NCI-H146 treated with DMSO at 0.1 percent for 48 hours (cell line): ENCODE measurements at regions not wholly inside any gene's neighbourhood (a gene's known extent, or its start where the extent isn't known, plus 50 kb on each side); places are given as distances from the start of the nearest gene placed in this dataset.

ENCODE experiments used
- DNase-seq: peaks from one replicate; lab custom pipeline; 2025; ENCODE audit not compliant: unreplicated experiment; lab: John Stamatoyannopoulos, UW

DNA sequence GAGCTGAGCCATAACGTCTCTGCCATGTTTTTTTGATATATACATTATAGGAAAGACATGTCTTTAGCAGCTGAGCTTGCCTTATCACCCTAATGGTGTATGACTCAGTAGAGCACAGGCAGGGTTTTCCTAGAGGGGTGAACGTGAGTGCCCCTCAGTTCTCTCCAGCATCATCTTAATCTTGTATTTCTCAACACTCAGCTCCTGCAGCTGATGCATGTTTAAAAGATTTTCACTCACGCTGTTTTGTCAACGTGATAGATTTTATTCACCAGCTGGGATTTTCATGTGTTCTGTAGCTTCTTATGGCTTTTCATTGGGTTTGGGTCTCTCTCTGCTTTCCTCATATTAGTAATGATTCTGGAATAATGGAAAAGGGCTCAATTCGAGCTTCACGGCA, 186.0 kb upstream of the PMFBP1 start:
- DNase-seq, result no peak

DNA sequence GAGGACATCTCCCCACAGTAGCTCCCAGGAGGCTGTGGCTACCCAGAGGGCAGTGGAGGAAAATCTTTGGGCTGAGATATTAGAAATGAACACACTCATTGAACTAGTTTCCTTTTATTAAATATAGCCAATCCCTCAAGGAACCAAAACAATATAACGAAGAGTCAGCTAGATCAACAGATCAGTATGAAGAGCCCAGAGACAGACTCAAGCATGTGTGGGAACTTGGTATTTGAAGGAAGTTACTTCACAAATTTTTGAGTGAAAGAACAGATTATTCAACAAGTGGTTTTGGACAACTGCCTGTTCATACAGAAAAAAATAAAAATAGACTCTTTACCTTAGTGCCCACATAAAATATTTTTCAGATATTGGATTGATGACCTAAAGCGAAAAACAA, 183.6 kb upstream of the PMFBP1 start:
- DNase-seq, result no peak

DNA sequence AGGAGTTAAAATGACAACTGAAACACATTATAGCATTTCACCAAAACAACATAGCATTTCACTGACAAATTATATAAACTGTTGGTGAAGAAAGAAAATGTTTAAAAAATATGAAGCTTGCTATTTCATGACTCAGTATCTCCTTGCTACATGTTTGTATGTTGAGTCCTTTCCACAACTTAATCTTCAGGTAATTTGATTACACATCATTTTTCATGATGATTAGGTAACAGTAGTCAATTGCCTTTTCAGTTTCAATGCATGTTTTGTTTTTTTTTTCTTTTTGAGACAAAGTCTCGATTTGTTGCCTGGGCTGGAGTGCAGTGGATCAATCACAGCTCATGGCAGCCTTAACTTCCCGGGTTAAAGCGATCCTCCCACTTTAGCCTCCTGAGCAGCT, 177.8 kb upstream of the PMFBP1 start:
- no peak for DNase-seq

DNA sequence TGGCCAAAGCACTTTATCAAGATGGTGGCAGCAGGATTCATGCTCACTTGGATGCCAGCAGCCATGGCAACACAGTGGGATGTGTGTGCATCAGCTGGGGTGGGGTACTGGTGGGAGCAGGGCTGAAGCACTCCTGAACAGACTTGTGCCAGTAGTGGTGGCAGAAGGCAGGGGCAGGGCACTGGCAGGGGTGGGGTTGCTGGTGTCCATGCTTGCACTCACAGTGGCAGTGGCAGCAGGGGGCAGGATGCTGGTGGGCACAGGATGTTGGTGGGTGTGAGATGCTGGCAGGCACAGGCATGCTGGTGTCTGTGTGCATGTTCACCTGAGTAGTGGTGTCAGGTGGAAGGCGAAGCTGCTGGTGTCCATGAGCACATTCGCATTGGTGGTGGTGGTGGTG, 161.0 kb upstream of the PMFBP1 start:
- DNase-seq, result no peak

DNA sequence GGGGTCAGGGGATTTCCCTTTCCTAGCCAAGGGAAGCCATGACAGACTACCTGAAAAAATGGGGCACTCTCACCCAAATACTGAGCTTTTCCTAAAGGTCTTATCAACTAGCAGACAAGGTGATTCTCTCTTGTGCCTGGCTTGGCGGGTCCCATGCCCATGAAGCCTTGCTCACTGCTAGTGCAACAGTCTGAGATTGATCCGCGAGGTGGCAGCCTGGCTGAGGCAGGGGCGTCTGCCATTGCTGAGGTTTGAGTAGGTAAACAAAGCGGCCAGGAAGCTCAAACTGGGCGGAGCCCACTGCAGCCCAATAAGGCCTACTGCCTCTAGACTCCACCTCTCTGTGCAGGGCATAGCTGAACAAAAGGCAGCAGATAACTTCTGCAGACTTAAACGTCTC, 152.6 kb upstream of the PMFBP1 start:
- DNase-seq, result no peak

DNA sequence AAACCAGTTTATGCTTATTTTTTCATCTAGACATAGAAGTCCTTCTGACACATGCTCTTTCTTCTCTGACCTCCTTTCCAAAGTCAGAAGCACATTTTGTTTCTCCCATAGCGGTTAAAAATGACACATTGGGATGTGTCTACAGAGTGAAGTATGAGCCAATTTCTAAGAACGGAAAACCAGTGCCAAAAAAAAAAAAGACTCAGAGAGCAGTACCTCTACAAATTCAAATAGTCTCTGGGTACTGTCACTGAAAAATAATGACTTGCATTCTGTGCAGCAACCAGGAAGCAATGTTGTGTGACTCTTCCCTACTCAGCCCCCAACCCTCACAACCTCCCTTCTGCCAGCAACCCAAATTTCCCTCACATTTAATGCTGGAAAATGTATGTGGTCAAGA, 145.5 kb upstream of the PMFBP1 start:
- DNase-seq, result no peak

DNA sequence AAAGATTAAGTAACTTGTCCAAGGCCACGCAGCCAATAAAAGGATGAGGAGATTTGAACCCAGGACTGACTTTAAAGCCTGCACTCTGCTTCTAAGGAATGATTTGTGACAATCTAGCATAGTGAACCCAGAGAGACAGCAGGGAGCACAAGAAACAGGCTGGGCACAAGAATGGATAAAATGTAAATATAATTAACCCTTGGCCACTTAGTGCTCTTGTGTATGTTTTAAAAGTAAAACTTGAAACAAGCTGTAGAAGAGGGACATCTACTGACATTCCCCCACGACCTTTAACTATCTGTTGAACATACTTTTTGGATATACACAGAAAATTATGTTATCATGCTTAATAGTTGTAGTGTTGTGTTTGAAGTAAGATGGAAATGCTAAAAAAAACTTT, 141.9 kb upstream of the PMFBP1 start:
- no peak for DNase-seq

DNA sequence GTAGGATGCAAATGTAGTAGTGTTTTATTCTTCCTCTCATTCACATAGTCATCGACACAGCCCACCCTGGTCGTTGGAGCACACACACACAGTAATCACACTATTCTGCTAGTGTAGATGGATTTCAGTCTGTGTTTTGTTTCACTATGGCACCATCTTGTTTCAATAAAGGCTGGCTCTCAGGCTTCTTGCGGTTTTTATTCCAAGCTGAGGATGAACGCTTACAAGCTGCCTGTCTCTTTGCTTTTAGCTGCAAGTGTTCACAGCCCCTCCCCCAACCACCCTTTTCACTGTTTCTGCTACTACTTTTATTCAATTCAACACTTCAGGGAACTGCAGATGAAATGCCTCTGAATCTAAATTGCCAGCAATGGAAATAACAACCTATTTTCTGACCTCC, 140.9 kb upstream of the PMFBP1 start:
- no peak for DNase-seq

DNA sequence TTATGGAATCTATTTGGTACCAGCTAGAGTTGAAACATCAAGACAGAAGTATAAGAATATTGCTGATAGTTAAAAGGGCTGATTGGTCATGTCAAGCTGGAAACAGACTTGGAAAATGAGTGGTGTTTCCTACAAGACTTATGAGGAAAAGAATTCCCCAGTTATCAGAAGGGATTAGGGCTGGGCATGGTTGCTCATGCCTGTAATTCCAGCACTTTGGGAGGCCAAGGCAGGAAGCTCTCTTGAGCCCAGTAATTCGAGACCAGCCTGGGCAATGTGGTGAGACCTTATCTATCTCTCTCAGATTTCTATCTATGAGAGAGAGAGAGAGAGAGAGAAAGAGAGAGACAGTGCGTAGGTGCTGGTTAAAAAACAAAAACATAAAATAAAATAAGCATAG, 139.5 kb upstream of the PMFBP1 start:
- DNase-seq, result no peak

DNA sequence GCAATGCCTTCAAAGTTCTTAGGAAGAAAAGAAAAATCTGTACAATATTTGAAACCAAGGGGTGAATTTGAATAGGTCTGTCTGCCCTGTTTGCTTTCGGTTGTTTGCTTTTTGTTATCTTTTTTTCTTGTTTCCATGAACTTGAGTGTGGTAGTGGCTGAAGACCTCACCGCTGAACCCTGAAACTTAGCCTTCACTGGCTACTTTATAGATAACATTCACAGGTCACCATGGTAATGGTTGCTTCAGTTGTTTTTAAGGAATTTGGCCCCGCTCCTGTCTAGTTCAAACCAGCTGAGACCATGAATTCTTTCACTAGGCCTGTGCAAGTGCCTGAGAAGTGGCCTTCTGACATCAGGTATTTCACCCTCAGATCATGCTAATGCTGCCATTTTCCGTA, 137.0 kb upstream of the PMFBP1 start:
- no peak for DNase-seq

DNA sequence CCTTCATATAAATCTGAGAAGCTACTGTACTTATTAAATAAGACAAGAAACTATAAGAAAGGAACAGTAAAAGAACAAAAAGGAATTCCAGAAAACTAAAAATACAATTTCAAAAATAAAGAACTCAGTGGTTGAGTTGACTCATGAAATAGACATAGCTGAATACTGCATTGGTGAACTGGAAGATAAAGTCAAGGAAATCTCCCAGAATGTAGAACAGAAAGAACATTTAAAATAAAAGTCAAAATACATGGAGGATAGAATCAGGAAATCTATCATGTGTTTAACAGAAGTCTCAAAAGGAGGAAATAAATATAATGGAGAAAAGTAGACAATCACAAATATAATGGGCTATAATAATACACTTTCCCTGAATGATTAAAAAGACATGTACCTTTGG, 136.4 kb upstream of the PMFBP1 start:
- DNase-seq, result no peak

DNA sequence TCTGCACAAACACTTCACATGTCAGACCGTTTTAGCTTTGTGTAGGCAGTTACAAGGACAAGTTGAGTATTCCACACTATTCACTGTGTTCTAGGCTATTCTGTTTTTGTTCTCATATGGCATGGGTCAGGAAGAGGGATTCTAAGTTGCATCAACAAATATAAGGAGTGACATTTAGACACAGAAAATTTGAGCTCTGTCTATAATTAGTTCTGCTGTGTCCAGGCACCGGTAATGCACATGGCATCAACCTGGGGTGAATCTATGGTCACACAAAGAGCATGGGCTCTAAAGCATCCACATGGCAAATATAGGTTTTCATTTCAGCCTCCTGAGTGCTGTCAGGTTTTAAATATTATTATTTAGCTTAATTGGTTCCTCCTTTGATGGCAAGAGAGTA, 130.4 kb upstream of the PMFBP1 start:
- DNase-seq, result no peak

DNA sequence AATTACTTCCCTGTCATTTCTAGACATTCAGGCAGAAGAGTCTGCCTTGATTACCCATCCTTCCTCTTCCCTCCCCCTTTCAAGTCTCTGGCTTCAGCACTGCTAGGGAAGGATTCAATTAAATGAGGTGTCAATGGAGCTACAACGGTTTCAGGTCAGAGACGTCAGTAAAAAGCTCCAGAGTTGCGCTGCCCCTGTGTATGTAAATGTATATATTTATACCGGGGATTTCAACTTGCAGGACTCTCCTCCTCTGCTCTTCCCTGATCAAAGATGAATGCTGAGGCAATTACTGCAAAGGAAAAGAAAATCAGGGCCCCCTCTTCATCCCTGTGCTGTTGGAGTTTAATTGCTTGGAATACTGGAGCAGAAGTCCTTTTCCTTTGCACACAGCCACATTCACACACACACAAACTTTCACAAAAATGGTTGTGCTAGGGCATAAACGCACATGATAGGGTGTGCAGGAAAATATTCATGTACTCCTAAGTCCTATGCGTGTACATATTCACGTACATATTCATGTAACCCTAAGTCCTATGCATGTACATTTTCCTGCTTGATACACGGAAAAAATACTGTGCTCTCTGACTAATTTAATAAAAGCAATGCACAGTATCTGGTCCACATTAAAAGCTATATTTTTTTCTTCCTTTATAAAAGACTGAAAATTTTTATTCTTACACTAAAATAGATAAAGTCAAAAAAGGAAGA, 129.7 kb upstream of the PMFBP1 start:
- DNase-seq, result no peak

DNA sequence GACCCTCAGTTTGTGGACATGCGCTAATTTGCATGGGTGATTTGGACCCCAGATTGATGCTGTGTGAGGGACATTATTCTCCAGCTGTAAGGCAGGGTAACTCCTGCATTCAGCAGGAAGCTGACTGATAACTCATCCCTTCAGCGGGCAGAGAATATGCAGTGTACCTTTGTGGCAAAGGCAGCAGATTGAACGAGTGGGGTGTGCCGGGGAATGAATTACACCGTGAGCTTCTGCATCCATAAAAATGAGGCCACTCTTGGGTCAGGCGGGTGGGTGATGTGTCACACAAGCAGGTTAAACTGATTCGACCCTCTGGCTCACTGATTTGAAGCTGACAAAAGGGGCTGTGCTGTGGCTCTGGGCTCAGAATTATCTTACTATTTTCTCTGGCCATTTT, 128.9 kb upstream of the PMFBP1 start:
- DNase-seq, result peak; percentile 9

DNA sequence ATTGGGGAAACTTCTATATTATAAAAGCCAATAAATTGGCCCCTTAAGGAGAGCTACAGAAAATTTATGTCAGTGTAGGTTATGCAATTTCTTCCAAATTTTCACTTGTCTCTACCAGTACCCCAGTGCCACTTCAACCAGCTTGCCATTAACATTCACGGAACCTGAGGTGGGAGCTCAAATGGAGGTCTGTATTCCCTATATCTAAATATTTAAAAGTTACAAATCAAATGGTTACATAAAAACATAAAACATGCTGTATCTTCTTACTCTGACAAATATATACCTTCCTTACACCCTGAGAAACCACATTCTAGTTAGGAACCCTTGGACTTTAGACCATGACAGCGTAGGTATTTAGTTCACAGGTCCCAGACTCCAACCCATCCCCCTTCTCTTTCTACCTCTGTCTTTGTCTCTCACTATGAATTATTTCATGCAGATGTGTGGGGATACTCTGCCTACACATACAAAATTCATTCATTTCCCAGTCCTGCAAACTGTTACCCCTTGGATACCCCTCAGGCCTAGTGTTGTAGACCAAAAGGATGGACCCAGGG, 127.8 kb upstream of the PMFBP1 start:
- no peak for DNase-seq

DNA sequence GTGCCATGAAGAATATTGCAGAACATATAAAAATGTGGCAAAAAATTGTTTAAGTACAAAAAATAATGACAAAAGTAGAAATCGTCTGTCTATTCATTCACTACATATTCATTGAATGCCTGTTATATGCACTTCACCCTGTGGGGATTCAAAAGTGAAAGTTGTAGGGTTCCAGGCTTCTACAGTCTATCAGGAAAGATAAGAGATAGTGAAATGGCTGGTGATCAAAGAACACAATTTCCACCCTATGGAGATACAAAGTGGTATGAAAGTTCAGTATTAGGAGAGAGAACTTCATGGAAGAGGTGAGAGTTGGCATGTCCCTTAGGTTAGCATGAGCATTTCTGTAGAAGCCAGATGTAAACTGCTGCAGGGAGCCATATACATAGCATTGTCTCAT, 127.0 kb upstream of the PMFBP1 start:
- DNase-seq, result no peak

DNA sequence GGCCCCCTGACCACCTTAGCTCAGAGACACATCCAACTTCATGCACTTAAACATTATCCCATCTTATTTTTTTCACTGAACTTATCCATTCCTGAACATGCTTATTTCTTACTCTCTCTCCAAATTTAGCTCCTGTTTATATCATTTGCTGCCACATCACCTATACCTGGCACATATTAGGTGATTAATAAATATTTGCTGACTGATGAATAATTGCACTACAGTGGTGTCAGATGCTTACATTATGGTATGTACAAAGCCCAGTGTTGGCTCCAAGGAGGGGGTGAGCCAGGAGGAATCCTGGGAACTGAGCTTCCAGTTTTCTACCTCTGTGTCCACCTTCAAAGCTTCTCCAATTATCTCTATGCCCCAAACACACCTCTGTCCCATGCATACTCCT, 124.0 kb upstream of the PMFBP1 start:
- no peak for DNase-seq

DNA sequence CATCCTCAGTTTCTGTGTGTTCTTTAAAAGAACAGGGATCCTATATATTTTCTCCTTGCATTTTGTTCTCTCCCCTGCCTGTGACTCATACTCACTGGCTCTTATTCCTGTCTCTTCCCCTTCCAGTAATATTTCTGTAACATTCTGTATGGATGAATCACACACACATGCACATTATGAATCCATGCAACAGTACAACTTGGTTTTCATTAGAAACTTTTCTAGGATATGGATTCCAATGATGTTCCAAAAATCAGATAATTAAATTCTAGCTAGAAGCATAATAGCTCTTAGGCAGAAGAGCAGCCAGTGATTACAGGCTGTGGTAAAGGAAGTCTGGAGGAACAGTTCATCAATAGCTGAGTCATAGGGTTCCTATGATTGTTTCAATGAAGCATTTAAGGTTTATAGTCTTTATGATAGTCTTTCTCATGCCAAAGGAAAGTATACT, 119.6 kb upstream of the PMFBP1 start:
- DNase-seq, result no peak

DNA sequence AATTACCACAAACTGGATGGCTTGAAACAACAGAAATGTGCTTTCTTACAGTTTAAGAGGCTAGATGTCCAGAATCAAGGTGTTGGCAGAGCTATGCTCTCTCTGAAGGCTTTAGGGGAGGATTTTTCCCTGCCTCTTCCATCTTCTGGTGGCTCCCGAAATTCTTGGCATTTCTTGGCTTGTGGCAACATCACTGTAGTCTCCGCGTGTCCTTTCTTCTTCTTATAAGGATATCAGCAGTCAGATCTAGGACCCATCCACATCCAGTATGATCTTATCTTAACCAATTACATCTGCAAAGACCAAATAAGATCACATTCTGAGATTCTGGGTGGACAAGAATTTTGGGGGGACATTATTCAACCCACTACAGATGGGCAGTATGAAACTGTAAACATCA, 119.2 kb upstream of the PMFBP1 start:
- DNase-seq, result no peak

DNA sequence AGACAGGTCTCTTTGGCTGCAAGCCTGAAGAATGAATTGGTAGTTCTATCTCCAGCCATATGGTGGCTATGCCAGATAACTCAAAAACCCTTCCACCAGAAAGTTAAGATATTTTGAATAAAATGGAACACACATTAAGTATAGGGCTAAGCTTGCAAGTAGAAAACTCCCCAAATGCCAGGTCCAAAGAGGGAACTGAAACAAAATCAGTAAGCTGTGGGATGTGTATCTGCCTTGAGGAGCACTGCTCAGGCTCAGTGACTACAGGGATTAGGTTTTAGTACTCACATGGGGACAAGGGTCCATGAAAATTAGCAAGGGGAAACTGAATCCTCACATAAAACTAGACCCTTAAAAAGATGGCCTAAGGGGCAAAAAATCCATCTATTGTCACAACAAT, 115.7 kb upstream of the PMFBP1 start:
- DNase-seq, result no peak

DNA sequence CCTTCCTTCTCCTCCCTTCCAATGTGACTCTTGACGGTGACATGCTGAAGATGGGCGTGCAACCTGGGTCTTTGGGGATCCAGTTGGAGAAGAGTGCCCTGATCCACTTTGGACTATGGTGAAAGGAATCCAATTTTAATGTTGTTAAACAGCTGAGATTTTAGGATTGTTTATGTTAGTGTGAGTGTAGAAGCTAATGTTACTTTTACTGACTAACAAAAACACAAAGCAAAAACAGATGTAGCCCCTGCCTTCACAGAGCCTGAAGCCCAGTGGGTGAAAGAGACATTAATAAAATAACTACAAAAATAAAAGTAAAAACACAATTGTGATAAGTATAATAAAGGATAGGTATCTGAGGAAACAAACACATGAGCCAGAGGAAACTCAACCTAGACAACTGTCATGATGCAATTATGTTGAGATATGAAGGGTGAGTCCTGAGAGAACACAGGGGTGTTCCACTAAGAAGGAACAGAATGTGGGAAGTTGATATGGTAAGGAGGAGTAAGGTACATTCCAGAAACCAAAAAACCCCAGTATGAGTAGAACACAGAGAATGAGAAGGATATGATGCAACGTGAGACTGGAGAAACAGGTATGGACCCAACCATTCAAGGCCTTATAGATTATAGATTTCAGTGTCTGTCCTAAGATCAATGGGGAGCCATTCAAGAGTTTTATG, 115.1 kb upstream of the PMFBP1 start:
- DNase-seq, result no peak

DNA sequence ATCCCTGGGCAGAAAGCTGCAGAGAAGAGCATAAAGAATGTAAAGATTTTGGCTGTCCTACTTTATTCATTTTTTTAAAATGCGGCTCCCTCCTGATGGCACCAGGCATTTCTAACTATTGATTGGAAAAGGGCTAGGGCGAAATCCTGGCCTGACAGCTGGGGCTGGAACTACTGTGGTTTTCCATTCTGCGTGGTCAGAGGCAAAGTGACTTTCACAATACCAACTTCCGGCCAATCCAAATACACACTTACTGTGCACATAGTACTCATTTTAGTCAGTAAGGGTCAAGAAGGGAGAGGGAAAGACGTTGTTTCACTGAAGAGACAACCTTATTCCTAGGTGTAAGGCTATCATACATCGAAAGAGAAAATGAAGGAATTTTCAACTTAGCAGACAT, 113.8 kb upstream of the PMFBP1 start:
- no peak for DNase-seq

DNA sequence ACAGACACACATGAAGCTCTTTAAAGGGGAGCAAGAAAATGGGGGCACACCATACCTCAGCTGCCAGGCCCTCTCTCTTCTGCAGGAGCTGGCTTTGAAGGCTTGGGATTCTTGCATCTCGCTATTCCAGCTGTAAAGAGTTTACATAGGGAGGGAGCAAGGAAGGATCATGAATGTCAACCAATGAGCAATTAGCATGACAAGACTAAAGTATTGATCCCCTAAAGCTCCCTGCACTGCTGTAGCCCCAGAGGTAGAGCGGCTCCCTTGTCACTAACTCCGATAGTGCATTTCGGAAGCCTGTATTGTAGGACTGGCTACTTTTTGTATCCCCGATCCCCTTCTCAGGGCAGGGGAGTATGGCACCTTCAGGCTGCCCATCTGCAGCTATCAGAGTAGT, 113.4 kb upstream of the PMFBP1 start:
- DNase-seq, result no peak
